HL-60 (cell line): ENCODE measurements at regions not wholly inside any gene's neighbourhood (a gene's known extent, or its start where the extent isn't known, plus 50 kb on each side); places are given as distances from the start of the nearest gene placed in this dataset.
"Not testable (repeated sequence)": the region's sequence is repeated elsewhere in the genome, so short reads cannot be mapped to it uniquely, and the experiment has no call there.

ENCODE experiments used
- DNase-seq, 2 experiments: peaks; one replicate each; pipeline ENCODE4 v3.0.0-alpha.2; 2010 to 2020; ENCODE audit warnings: low read depth in 1 of 2, low spot score in 1 of 2
- H3K27ac ChIP-seq: fragments of 250-450 bp; sonication (Bioruptor Pico); replicated peaks from 2 replicates; pipeline ENCODE4 v1.5.1; 2020; ENCODE audit warnings: mild to moderate bottlenecking, moderate library complexity
- H3K27me3 ChIP-seq: fragments of 250-450 bp; sonication (Bioruptor Pico); 2 replicates; pipeline ENCODE4 v1.5.1; 2021; ENCODE audit warnings: mild to moderate bottlenecking, moderate library complexity; ENCODE audit not compliant: insufficient read depth, poor library complexity, severe bottlenecking
- H3K4me3 ChIP-seq: replicated peaks from 2 replicates; pipeline ENCODE4 v1.5.1; 2011; ENCODE audit warnings: mild to moderate bottlenecking, control low read depth, low read length; ENCODE audit not compliant: insufficient read depth
- GABPA ChIP-seq: IDR thresholded peaks from 2 replicates; pipeline ENCODE4 v1.6.1; 2012; ENCODE audit warnings: low read depth
- POLR2AphosphoS5 ChIP-seq: IDR thresholded peaks from 2 replicates; pipeline ENCODE4 v1.6.1; 2012; ENCODE audit warnings: low read depth
- SPI1 ChIP-seq: IDR thresholded peaks from 2 replicates; pipeline ENCODE4 v1.6.1; 2012; ENCODE audit warnings: low read depth, mild to moderate bottlenecking, borderline replicate concordance
- TF ChIP-seq, protein P1 (sequence below): IDR thresholded peaks from 2 replicates; pipeline ENCODE4 v1.6.1; 2012; ENCODE audit warnings: low read depth; ENCODE audit not compliant: insufficient replicate concordance
- TF ChIP-seq, protein P2 (sequence below): IDR thresholded peaks from one replicate; pipeline ENCODE4 v1.5.1; 2011; ENCODE audit warnings: low read length, control low read depth, inconsistent platforms; ENCODE audit not compliant: insufficient read depth

DNA sequence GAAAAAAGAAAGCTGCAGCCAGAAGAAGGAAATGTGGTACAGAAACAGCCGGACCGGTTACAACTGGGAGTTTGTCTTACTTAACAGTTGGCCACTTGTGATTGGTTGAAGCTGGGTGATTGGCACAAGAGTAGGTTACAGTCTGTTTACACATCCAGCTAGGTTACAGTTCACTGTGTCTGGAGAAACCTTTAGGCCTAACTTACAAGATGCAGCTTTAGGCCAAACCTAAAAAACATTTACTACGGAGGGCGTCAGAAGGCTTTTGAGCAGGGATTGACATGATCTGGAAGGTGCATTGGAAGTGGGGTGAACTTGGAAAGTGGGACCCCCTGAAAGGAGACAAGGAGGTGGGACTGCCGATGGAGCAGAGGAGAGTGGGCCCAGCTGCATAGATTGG is 122.3 kb downstream of the BANF2 start:
- DNase-seq: no peak
- Histone ChIP-seq H3K4me3 (no peak overlapping the region), H3K27ac (no peak overlapping the region), H3K27me3 (no peaks in the 10 kb centered on the region)
- TF ChIP-seq, protein P1, sequence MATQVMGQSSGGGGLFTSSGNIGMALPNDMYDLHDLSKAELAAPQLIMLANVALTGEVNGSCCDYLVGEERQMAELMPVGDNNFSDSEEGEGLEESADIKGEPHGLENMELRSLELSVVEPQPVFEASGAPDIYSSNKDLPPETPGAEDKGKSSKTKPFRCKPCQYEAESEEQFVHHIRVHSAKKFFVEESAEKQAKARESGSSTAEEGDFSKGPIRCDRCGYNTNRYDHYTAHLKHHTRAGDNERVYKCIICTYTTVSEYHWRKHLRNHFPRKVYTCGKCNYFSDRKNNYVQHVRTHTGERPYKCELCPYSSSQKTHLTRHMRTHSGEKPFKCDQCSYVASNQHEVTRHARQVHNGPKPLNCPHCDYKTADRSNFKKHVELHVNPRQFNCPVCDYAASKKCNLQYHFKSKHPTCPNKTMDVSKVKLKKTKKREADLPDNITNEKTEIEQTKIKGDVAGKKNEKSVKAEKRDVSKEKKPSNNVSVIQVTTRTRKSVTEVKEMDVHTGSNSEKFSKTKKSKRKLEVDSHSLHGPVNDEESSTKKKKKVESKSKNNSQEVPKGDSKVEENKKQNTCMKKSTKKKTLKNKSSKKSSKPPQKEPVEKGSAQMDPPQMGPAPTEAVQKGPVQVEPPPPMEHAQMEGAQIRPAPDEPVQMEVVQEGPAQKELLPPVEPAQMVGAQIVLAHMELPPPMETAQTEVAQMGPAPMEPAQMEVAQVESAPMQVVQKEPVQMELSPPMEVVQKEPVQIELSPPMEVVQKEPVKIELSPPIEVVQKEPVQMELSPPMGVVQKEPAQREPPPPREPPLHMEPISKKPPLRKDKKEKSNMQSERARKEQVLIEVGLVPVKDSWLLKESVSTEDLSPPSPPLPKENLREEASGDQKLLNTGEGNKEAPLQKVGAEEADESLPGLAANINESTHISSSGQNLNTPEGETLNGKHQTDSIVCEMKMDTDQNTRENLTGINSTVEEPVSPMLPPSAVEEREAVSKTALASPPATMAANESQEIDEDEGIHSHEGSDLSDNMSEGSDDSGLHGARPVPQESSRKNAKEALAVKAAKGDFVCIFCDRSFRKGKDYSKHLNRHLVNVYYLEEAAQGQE: no peak
- TF ChIP-seq SPI1 (no peak), POLR2AphosphoS5 (no peak), GABPA (no peak)
- TF ChIP-seq, protein P2, sequence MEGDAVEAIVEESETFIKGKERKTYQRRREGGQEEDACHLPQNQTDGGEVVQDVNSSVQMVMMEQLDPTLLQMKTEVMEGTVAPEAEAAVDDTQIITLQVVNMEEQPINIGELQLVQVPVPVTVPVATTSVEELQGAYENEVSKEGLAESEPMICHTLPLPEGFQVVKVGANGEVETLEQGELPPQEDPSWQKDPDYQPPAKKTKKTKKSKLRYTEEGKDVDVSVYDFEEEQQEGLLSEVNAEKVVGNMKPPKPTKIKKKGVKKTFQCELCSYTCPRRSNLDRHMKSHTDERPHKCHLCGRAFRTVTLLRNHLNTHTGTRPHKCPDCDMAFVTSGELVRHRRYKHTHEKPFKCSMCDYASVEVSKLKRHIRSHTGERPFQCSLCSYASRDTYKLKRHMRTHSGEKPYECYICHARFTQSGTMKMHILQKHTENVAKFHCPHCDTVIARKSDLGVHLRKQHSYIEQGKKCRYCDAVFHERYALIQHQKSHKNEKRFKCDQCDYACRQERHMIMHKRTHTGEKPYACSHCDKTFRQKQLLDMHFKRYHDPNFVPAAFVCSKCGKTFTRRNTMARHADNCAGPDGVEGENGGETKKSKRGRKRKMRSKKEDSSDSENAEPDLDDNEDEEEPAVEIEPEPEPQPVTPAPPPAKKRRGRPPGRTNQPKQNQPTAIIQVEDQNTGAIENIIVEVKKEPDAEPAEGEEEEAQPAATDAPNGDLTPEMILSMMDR: no peak

DNA sequence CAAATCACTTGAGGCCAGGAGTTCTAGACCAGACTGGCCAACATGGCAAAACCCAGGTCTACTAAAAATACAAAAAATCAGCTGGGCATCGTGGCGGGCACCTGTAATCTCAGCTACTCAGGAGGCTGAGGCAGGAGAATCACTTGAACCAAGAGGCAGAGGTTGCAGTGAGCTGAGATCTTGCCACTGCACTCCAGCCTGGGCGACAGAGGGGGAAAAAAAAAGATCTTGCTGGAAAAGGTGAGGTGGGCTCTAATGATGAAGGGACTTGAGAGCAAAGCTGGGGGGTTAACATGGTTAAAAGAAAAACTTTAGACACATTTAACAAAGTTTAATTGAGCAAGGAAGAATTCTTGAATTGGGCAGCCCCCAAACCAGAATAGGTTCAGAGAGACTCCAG is 121.8 kb downstream of the BANF2 start:
- H3K27me3 ChIP-seq, DNase-seq, H3K4me3 ChIP-seq, H3K27ac ChIP-seq: not testable (repeated sequence)

DNA sequence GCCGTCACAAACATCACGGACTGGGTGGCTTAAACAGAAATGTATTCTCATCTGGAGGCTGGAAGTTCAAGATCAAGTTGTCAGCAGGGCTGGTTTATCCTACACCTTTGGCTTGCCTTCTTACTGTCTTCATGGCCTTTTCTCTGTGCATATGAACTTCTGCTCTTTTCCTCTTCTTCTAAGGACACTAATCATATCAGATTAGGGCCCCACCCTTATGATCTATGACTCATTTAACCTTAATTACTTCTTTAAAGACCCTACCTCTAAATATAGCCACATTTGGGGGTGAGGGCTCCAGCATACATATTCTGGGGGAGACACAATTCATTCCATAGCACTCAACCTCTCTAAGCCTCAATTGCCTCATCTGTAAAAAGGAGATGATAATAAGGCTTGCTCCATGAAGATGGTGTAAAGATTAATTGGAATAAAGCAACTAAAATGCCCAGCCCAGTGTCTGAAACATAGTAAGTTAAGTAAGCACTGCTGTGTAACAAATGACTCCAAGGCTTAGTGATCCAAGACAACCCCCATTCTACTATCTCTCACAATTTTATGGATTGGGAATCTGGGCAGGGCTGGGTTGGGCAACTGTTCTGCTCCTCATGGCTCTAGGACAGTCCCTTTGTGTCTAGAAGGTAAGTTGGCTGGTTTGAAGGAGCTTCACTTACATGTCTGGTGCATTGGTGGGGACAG is 119.8 kb downstream of the BANF2 start:
- DNase-seq: no peak
- no peaks in the 10 kb centered on the region for H3K27me3 ChIP-seq
- TF ChIP-seq GABPA (no peak), POLR2AphosphoS5 (no peak), SPI1 (no peak)
- TF ChIP-seq, protein P2: no peak
- TF ChIP-seq, protein P1: no peak

DNA sequence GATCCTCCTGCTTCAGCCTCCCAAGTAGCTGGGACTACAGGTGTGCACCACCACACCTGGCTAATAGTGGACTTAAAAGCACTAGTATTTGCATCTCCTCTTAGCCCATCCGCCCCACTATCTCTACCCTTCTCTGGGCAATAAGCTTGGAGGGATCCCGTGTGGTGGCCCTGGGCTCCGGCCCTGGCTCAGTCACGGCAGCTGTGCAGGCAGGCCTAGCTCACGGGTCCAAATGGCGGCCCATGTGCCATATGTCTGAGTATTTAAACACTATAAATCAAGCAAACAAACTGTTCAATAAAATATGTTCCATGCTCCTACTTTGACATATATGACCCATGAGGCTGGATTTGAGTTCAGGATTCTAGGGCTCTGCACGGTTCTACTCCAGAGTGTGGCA is 118.4 kb downstream of the BANF2 start:
- DNase-seq: no peak
- Histone ChIP-seq H3K27me3 (no peaks in the 10 kb centered on the region), H3K27ac (no peak overlapping the region), H3K4me3 (no peak overlapping the region)
- TF ChIP-seq, protein P2: no peak
- TF ChIP-seq POLR2AphosphoS5 (no peak), GABPA (no peak), SPI1 (no peak)
- TF ChIP-seq, protein P1: no peak

More for the DNA sequence above, 119.8 kb downstream of the BANF2 start:
- Histone ChIP-seq H3K27ac (no peak overlapping the region), H3K4me3 (no peak overlapping the region)
